CD14-positive monocyte (primary cell): ENCODE measurements at regions not wholly inside any gene's neighbourhood (a gene's known extent, or its start where the extent isn't known, plus 50 kb on each side); places are given as distances from the start of the nearest gene placed in this dataset.

ENCODE experiments used
- DNase-seq, 3 donors: peaks; one replicate each; pipeline ENCODE4 v3.0.0-alpha.2; 2011 to 2022
- H2AFZ ChIP-seq: 2 replicates; pipeline ENCODE4 v1.6.0; 2012; ENCODE audit warnings: mild to moderate bottlenecking, low read depth, low read length, inconsistent platforms; ENCODE audit not compliant: insufficient read depth, poor library complexity, severe bottlenecking
- H3K27ac ChIP-seq, 2 donors: 1 replicate in 1 of 2; 2 replicates in 1 of 2; pipeline ENCODE4 v1.5.1; 2012 to 2013; ENCODE audit warnings: low read length in 2 of 2, control low read depth in 1 of 2, inconsistent platforms in 1 of 2, low read depth in 1 of 2, mild to moderate bottlenecking in 1 of 2
- H3K27me3 ChIP-seq, 2 donors: one replicate each; pipeline versions ENCODE4 v1.6.0 to v1.6.1; 2011 to 2013; ENCODE audit warnings: low read length in 2 of 2; ENCODE audit not compliant: control insufficient read depth in 2 of 2, insufficient read depth in 2 of 2
- H3K36me3 ChIP-seq, 2 donors: replicated peaks in 1 of 2; 1 replicate in 1 of 2; 2 replicates in 1 of 2; pipeline versions ENCODE4 v1.5.1 to v1.6.1; 2012 to 2013; ENCODE audit warnings: low read length in 2 of 2, control low read depth in 1 of 2, inconsistent platforms in 1 of 2, mild to moderate bottlenecking in 1 of 2; ENCODE audit not compliant: insufficient read depth in 2 of 2, control insufficient read depth in 1 of 2
- H3K4me1 ChIP-seq, 2 donors: 1 replicate in 1 of 2; 2 replicates in 1 of 2; pipeline versions ENCODE4 v1.5.1 to v1.6.1; 2012 to 2013; ENCODE audit warnings: low read length in 2 of 2, control low read depth in 1 of 2, inconsistent platforms in 1 of 2, mild to moderate bottlenecking in 1 of 2, moderate library complexity in 1 of 2; ENCODE audit not compliant: insufficient read depth in 2 of 2, control insufficient read depth in 1 of 2
- H3K4me2 ChIP-seq: replicated peaks from 2 replicates; pipeline ENCODE3; 2012; ENCODE audit warnings: low read length, moderate library complexity, mild to moderate bottlenecking; ENCODE audit not compliant: poor library complexity, severe bottlenecking; ENCODE audit errors: extremely low read depth
- H3K4me3 ChIP-seq, 3 experiments: fragments of 200-600 bp in 1 of 3; sonication (generic) in 1 of 3; replicated peaks in 1 of 3; 1 replicate in 2 of 3; 2 replicates in 1 of 3; pipeline ENCODE4 v1.5.1; 2011 to 2013; ENCODE audit warnings: low read length in 3 of 3, mild to moderate bottlenecking in 3 of 3, control low read depth in 2 of 3, low read depth in 2 of 3, inconsistent platforms in 1 of 3, moderate library complexity in 1 of 3
- H3K79me2 ChIP-seq: 2 replicates; pipeline ENCODE4 v1.6.0; 2012; ENCODE audit warnings: mild to moderate bottlenecking, control low read depth, inconsistent platforms, low read length, moderate library complexity; ENCODE audit not compliant: insufficient read depth
- H3K9ac ChIP-seq: 2 replicates; pipeline ENCODE4 v1.6.0; 2017; ENCODE audit warnings: low read length, mild to moderate bottlenecking; ENCODE audit not compliant: insufficient read depth, poor library complexity, severe bottlenecking
- H3K9me3 ChIP-seq, 2 donors: replicated peaks in 1 of 2; 1 replicate in 1 of 2; 2 replicates in 1 of 2; pipeline versions ENCODE4 v1.5.1 to v1.6.1; 2012 to 2013; ENCODE audit warnings: low read length in 2 of 2, control low read depth in 1 of 2; ENCODE audit not compliant: control insufficient read depth in 1 of 2, insufficient read depth in 1 of 2
- H4K20me1 ChIP-seq: 2 replicates; pipeline ENCODE4 v1.6.0; 2012; ENCODE audit warnings: mild to moderate bottlenecking, low read length, control low read depth, moderate library complexity; ENCODE audit not compliant: insufficient read depth
- H3K27ac Mint-ChIP-seq, 7 donors: one replicate each; pipeline ENCODE4 v1.8.0; 2020; ENCODE audit warnings: mild to moderate bottlenecking in 7 of 7, mixed read lengths in 7 of 7, moderate library complexity in 6 of 7, inconsistent platforms in 2 of 7
- H3K27me3 Mint-ChIP-seq, 3 donors: one replicate each; pipeline ENCODE4 v1.8.0; 2021 to 2022; ENCODE audit warnings: low read depth in 3 of 3, mild to moderate bottlenecking in 3 of 3, mixed read lengths in 3 of 3, moderate library complexity in 3 of 3, inconsistent platforms in 1 of 3
- H3K36me3 Mint-ChIP-seq, 2 donors: one replicate each; pipeline ENCODE4 v1.8.0; 2020; ENCODE audit warnings: mixed read lengths in 2 of 2, inconsistent platforms in 1 of 2, mild to moderate bottlenecking in 1 of 2
- H3K4me1 Mint-ChIP-seq: one replicate; pipeline ENCODE4 v1.8.0; 2020; ENCODE audit warnings: mild to moderate bottlenecking, mixed read lengths
- H3K4me3 Mint-ChIP-seq, 2 donors: one replicate each; pipeline ENCODE4 v1.8.0; 2020; ENCODE audit warnings: mild to moderate bottlenecking in 2 of 2, mixed read lengths in 2 of 2, moderate library complexity in 1 of 2
- H3K9me3 Mint-ChIP-seq, 7 donors: one replicate each; pipeline ENCODE4 v1.8.0; 2020 to 2022; ENCODE audit warnings: mixed read lengths in 7 of 7, mild to moderate bottlenecking in 6 of 7, moderate library complexity in 6 of 7, inconsistent platforms in 2 of 7
- CTCF ChIP-seq: fragments of 200-600 bp; IDR thresholded peaks from one replicate; pipeline ENCODE4 v1.8.0; 2022; ENCODE audit warnings: antibody characterized with exemption, mild to moderate bottlenecking
- WGBS: methylation state at CpG from one replicate; pipeline ENCODE4 v1.1.5; 2013; ENCODE audit warnings: missing lambda C conversion rate; ENCODE audit not compliant: insufficient coverage; 5-methylcytosine and 5-hydroxymethylcytosine counted together
- intact Hi-C, 2 donors: fragments of 100-400 bp; cut with micrococcal nuclease; formaldehyde crosslinking; loops; one replicate each; pipeline versions ENCODE4 v1.15.0 to v1.15.1; 2023

- no CpG with 5 or more reads among the region's 3 CpGs for WGBS
- H3K27me3 Mint-ChIP-seq, result peaks cover 0 to 4% (median 2%) of the 10 kb centered on the region in 3 donors
- Histone ChIP-seq H3K4me1 (peaks cover 62 to 74% of the 10 kb centered on the region in 2 donors), H3K27ac (no peak overlapping the region), H3K36me3 (no peaks in the 10 kb centered on the region), H3K79me2 (no peaks in the 10 kb centered on the region), H3K9me3 (no peaks in the 10 kb centered on the region), H3K9ac (no peak overlapping the region), H3K4me3 (no peak overlapping the region), H4K20me1 (no peaks in the 10 kb centered on the region), H3K4me2 (no peak overlapping the region), H2AFZ (no peak overlapping the region), H3K27me3 (no peaks in the 10 kb centered on the region)
- peak overlapping the region in 1 of 7 donors; percentile 26 for H3K27ac Mint-ChIP-seq
- H3K4me3 Mint-ChIP-seq, result no peak overlapping the region
- no peaks in the 10 kb centered on the region for H3K36me3 Mint-ChIP-seq
- H3K4me1 Mint-ChIP-seq, result peaks cover 83% of the 10 kb centered on the region
- no peak for TF ChIP-seq CTCF
- H3K9me3 Mint-ChIP-seq, result no peaks in the 10 kb centered on the region
- DNase-seq, result no peak
- intact Hi-C loops, result no loop called here
These were observed 69.4 kb upstream of the IGLL5 start for GRCh38 chr22:22818202-22818538.

DNA sequence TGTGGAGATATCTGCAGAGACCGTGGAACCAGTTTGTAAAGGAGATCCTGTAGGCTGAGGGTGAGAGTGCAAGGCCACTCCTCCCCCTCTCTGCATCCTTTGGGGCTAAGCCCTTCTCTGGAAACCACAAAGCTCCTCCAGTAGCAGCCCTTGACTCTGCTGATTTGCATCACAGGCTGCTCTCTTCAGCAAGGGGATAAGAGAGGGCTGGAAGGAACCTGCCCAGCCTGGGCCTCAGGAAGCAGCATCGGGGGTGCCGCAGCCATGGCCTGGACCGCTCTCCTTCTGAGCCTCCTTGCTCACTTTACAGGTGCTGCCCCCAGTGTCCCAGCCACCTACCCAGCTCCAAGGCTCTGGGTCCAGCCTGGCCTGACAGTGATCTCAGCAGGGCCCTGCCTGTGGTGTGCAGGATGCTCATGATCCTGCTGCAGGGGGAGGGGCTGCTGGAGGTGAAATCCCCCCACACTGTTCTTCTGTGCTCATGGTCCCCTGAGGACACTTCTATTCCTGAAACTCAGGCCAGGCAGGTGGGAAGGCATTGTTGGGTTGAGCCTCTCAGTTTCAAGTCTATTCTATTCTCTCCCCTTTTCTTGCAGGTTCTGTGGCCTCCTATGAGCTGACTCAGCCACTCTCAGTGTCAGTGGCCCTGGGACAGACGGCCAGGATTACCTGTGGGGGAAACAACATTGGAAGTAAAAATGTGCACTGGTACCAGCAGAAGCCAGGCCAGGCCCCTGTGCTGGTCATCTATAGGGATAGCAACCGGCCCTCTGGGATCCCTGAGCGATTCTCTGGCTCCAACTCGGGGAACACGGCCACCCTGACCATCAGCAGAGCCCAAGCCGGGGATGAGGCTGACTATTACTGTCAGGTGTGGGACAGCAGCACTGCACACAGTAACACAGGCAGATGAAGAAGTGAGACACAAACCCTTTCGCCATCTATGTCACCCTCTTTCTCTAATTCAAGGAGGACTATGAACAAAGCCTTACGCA lies 68.5 kb upstream of the IGLL5 start:
- H3K36me3 Mint-ChIP-seq, result no peaks in the 10 kb centered on the region
- H3K36me3 ChIP-seq, result no peaks in the 10 kb centered on the region
- H3K79me2 ChIP-seq, result no peaks in the 10 kb centered on the region
- peak overlapping the region; percentile 54 for H2AFZ ChIP-seq
- H4K20me1 ChIP-seq, result no peaks in the 10 kb centered on the region
- no peaks in the 10 kb centered on the region for H3K9me3 Mint-ChIP-seq
- peaks cover 0 to 4% (median 2%) of the 10 kb centered on the region in 3 donors for H3K27me3 Mint-ChIP-seq
- no peak overlapping the region for H3K27ac ChIP-seq
- no peak for TF ChIP-seq CTCF
- H3K9ac ChIP-seq, result no peak overlapping the region
- no peak for DNase-seq
- 56% methylated on average over 9 of the region's 12 CpGs for WGBS
- peaks cover 87% of the 10 kb centered on the region for H3K4me1 Mint-ChIP-seq
- no peaks in the 10 kb centered on the region for H3K27me3 ChIP-seq
- peaks cover 67 to 73% of the 10 kb centered on the region in 2 donors for H3K4me1 ChIP-seq
- intact Hi-C loops, result no loop called here
- H3K27ac Mint-ChIP-seq, result peak overlapping the region in 2 of 7 donors; percentile 7 to 23
- H3K4me3 ChIP-seq, result no peak overlapping the region
- no peaks in the 10 kb centered on the region for H3K9me3 ChIP-seq
- no peak overlapping the region for H3K4me3 Mint-ChIP-seq
- no peak overlapping the region for H3K4me2 ChIP-seq
